ENCODE measurements at regions not wholly inside any gene's neighbourhood (a gene's known extent, or its start where the extent isn't known, plus 50 kb on each side); places are given as distances from the start of the nearest gene placed in this dataset.

GRCh38 chr4:134510544-134510943 is 309.0 kb upstream of the PABPC4L start:
- TF ChIP-seq, protein P1, sequence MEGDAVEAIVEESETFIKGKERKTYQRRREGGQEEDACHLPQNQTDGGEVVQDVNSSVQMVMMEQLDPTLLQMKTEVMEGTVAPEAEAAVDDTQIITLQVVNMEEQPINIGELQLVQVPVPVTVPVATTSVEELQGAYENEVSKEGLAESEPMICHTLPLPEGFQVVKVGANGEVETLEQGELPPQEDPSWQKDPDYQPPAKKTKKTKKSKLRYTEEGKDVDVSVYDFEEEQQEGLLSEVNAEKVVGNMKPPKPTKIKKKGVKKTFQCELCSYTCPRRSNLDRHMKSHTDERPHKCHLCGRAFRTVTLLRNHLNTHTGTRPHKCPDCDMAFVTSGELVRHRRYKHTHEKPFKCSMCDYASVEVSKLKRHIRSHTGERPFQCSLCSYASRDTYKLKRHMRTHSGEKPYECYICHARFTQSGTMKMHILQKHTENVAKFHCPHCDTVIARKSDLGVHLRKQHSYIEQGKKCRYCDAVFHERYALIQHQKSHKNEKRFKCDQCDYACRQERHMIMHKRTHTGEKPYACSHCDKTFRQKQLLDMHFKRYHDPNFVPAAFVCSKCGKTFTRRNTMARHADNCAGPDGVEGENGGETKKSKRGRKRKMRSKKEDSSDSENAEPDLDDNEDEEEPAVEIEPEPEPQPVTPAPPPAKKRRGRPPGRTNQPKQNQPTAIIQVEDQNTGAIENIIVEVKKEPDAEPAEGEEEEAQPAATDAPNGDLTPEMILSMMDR (IDR thresholded peaks at IDR 0.05; ENCODE audit: insufficient read depth, low read depth, low read length), result no peak
- no peak for TF ChIP-seq EZH2 (IDR thresholded peaks at IDR 0.05; ENCODE audit: insufficient read depth, low read length)

Data from astrocyte (in vitro differentiated cells and primary cell).